Activated T-helper 1 cell treated with anti-CD3 and anti-CD28 coated beads, Interleukin-2, amount 50 U/mL, for 16 hours (primary cell): ENCODE measurements at regions not wholly inside any gene's neighbourhood (a gene's known extent, or its start where the extent isn't known, plus 50 kb on each side); places are given as distances from the start of the nearest gene placed in this dataset.
"Not testable (repeated sequence)": the region's sequence is repeated elsewhere in the genome, so short reads cannot be mapped to it uniquely, and the experiment has no call there.

Source experiments
- DNase-seq, 2 donors: peaks; one replicate each; pipeline ENCODE4 v3.0.0-alpha.2; 2020; ENCODE audit warnings: low read depth in 1 of 2, low spot score in 1 of 2

DNA sequence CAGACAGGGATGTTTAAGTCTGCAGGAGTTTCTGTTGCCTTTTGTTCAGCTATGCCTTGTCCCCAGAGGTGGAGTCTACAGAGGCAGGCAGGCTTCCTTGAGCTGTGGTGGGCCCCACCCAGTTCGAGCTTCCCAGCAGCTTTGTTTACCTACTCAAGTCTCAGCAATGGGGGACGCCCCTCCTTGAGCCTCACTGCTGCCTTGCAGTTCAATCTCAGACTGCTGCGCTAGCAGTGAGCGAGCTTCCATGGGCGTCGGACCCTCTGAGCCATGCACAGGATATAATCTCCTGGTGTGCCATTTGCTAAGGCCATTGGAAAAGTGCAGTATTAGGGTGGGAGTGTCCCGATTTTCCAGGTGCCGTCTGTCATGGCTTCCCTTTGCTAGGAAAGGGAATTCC lies 760.3 kb downstream of the SLC4A3 start:
- DNase-seq, result not testable (repeated sequence)

DNA sequence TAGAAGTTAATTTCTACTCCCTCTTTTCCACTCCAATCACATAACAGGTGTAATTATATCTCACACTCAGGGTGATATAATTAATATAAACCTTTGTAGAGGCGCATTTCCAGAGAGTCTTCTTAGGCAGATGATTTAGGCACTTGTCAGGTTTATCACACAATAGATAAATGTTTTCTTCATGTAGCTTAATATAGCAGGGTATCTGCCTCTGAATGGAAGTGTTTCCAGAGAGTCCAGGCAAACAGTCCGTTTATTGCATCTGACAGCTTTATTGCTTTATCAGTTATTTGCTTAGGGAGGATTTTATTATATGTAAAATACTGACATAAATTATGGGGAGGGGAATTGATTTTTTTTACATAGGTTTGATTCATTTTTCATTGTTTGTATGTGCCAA lies 766.3 kb downstream of the SLC4A3 start:
- no peak for DNase-seq

DNA sequence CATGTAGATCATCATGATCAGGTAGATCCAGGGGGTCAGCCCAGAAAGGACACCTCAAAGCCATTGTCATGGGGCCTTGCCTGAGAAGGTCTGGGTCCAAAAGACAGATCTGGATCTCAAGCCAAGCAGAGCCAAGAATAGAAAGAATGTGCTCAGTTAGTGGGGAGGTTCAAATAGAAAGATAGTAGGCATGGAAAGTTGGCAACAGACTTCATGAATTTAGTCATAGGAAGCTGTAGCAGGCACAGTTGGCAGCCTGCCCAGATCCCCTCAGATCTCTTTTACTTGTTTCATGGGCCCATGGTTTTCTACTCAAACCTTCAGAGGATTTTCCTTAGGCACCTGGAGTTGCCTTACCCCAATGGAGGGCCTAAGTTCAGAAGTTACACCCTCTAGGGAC lies 767.0 kb downstream of the SLC4A3 start:
- DNase-seq, result no peak

DNA sequence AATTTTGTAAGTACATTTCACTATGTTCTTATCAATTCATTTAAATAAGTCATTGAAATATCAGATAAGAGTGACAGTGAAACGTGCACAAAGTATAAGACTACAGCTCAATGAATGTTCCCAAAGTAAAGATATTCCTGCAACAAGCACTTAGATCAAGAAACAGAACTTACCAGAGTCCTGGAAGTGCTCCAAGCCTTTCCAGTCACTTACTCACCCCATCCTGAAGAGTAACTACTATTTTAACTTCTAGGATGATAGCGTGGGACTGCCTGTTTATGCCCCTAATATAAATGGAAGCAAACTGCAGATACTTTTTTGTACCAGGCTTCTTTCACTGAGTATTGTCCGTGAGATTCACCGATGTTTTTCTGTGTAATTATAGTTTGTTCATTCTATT lies 768.9 kb downstream of the SLC4A3 start:
- DNase-seq, result no peak

DNA sequence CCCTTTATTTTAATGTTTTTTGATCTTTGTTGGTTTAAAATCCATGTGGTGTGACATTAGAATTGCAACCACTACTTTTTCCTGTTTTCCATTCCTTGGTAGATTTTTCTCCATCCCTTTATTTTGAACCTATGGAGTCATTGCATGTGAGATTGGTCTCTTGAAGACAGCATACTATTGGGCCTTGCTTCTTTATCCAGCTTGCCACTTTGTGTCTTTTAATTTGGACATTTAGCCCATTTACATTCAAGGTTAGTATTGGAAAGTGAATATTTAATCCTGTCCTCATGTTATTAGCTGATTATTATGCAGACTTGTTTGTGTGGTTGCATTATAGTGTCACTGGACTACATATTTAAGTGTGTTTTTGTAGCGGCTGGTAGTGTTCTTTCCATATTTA lies 782.9 kb downstream of the SLC4A3 start:
- no peak for DNase-seq

DNA sequence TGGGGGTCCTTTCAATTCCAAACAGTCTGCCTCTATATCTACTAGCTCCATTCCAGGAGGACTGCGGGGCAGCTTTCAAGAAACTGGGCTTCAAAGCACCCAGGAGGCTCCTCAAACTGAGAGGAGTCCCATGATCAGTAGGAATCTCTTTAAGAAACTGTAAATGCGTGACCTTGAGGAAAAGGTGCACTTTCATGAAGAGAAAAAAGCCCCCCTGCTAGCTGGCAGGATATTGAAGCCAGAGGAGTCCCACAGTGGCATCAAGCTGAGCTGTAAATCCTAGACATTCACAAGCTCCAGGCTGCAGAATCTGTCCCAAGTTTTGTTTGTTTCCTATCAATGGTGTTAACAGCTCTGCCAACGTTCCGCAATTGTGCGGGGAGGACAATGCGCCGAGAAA lies 790.1 kb downstream of the SLC4A3 start:
- DNase-seq, result no peak

DNA sequence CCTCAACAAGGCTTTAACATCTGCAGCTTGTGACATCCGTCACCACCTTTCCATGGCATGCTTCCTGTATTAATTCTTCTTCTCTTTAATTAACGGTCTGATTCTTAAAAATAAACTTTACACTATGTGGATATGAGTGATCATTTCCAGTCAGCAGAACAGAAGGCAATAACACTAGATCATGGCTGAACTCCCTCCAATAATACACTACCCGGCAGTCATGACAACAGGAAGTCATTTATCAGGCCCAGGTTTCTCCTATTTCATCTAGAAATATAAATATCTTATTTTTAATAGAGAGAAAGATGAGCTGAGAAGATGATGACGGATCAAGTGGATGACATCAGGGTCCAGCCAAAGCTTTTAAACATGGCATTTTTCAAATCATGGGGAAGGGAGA lies 792.2 kb downstream of the SLC4A3 start:
- no peak for DNase-seq

DNA sequence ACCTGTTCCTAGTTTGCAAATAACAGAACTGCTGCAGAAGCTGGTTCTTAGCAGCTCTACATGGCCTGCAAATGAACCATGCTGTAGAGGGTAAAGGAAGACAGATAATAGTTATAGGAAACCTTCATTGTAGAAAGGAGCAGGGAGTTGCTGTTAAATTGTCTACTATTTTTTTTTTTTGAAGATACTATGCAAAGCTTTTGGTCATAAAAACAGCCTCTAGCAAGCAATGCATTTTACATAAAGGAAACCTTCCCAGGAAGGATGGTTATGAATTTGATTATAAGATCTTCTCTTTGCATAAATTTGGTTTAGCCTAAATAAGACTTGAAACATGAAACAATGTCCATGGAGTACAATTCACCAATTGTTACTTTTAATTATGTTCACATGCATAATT lies 793.4 kb downstream of the SLC4A3 start:
- DNase-seq, result no peak

DNA sequence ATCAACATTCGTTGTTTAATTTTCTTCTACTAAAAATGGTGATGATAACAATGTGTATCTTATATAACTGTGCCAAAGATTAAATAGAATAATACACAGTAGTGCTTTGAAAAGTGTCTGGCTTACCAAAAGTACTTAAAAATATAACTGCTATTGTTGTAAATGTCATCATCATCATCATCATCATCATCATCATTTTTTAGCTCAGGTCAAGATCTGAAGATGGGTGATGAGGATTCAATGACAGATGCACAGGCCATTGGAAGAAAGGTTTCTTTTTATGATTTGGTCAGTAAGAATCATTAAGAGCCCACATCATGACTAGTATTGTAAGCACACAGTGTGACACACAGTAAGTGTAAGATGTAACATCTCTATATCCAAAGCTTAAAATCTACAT lies 795.2 kb downstream of the SLC4A3 start:
- DNase-seq, result no peak

DNA sequence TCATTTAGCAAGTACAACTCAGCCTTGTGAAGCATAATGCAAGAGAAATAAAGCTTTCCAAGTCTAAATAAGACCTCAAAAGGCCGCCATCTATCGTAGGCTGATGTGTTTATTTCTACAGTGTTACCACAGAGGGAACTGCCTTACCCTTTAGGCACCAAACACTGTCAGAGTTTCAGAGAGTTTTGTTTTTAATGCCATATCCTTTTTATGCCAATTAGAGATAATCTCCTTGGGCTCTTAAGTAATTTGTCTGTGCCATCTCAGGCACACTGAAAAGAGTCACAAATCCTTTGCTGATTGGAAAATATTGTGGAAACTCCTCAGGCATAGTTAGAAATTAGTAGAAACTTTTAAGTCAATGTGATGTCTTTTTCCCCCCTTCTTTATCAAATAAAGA lies 797.1 kb downstream of the SLC4A3 start:
- DNase-seq, result no peak

DNA sequence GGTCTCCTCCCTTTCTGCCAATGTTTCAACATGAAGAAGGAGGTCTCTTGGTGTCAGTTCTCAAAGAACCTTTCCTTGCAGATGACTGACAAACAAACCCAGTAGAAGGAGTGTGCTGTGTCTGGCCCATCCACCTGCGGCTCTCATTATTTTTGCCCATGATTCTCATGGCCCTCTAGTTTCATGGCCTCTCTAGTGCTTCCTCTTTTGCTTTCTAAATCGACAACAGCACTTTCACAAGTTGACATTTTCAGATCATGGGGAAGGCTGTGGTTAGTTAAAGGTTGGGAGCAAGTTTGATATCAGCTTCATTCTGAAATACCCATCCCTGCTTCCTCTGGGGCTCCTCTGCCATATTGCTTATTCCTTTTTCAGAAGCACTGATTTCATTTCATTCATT lies 805.2 kb downstream of the SLC4A3 start:
- no peak for DNase-seq

DNA sequence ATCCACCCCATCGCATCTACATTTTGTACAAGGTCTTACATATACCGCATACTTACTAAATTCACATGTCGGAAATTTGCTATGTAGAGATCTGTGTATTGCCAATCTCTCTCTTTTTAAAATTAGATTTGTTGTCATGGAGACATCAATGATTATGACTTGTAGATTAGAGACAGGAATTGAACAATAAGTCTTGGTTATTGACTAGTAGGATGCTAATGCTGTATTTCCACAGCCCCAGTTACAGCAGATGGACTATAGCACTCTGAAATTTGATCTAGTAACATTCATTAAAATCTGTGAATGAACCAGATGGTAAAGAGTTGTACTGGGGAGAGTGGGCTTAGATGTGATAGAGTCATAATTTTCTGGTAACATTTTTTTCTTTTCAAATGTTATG lies 805.7 kb downstream of the SLC4A3 start:
- no peak for DNase-seq

DNA sequence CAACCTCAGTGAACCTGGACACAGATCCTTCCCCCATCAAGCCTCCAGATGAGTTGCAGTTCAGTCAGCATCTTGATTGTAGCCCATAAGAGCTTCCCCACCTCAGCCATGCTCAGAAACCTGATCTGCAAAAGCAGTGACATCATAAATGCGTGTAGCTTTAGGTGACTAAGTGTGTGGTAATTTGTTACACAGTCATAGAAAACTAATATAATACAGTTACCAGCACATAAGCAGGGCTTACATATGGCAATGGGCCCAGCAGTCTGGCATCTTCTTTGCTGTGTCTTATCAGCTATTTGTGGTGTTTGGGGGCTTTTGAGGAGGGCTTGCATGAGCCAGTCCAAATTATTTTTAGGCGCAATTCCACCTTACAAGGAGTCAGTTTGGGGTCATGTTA lies 807.0 kb downstream of the SLC4A3 start:
- no peak for DNase-seq

DNA sequence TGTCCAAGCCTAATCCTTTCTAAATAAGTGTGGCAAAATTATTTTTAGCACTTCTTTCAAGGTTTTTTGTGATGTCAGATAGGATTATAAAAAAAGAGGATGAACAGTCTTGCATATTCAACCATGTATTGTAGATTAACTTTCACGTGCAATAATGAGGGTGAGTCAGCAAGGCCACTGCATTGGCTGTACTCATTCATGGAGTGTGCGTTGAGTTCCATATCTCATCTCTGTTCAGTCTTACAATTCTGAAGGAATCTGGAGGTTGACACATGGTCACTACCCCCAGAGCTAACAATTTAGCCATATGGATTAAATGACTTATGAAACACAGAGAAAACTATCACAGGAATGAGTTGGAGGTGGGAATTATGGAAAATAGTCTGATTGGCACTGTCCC lies 810.5 kb downstream of the SLC4A3 start:
- DNase-seq, result no peak

DNA sequence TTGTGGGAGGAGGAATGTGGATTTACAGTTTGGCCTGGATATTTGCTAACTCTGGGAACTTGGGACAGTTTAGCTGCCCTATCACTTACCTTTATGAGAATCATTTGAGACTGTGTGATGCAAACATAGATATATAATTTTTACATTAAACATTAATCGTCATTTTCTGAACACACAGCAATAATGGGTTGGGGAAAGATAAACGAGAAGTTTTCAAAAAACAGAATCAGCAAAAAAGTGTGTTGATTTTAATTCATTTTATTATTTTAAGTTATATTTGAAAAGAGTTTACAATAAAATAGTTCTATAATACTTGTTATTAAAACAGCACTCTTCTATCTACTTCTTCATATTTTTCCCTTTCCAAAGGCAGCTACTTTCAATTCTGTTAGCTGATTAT lies 813.3 kb downstream of the SLC4A3 start:
- no peak for DNase-seq

DNA sequence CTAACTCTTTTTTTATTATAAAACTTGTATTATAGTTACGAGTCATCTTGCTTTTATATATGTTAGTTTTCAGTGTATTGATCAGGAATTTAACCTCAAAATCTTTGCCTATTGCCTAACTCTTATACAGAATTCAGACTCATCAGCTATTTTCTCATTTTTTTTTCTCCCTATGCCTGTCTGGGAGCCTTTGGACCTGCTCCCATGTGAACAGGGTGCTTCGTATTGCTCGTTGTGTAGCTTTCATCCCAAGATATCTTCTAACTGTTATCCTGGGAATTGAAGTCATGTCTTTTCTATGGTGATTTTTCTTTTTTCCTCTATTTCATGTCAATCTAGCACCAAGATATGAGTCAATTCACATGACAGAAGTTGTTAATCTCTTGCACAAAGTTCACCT lies 814.0 kb downstream of the SLC4A3 start:
- no peak for DNase-seq

DNA sequence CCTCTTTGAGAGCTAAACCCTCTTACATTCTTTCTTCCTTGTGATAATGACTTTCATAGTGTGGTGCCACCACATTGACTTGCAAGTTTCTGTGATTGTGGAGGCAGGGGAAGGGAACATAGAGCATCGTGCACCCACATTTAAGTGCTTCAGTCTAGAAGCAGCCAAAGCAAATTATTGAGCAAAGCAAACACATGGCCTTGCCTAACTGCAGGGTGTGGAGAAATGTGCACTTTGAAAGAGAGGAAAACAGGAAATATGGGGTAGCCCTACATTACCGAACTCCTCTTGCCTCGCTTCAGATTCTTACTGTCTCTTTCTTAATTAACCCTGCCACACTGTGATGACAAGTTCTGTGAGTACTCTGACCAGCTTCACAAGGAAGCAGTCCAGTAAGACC lies 814.6 kb downstream of the SLC4A3 start:
- no peak for DNase-seq

DNA sequence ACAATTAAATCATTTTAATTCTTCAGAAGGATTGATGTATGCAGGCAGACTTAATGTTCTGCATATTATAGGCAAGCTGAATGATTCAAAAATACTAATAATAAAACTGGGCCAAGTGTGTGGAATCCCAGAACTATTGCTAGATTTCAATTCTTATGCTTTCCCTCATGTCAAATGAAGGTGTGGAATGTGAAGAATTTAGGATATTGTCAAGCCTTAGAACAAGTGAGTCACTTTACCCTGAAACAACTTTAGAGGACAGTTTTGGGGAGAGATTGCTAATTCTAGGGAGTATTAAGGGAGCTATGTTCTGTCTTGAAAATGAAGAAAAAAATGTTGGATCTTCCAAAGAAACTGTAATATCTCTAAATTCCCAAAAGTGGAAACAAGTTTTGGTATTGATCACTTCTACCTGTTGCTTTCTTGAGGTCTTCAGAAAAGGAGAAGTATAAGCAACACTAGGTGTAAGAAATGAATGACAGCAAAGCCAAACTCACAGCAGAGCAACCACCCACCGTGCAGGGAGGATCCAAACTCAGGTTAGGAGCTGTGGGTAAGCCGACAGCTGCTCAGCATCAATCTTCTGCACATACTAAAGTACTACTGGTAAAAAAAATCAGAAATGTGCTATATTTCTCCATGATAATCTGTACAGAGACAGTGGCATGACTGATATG lies 818.1 kb downstream of the SLC4A3 start:
- no peak for DNase-seq

DNA sequence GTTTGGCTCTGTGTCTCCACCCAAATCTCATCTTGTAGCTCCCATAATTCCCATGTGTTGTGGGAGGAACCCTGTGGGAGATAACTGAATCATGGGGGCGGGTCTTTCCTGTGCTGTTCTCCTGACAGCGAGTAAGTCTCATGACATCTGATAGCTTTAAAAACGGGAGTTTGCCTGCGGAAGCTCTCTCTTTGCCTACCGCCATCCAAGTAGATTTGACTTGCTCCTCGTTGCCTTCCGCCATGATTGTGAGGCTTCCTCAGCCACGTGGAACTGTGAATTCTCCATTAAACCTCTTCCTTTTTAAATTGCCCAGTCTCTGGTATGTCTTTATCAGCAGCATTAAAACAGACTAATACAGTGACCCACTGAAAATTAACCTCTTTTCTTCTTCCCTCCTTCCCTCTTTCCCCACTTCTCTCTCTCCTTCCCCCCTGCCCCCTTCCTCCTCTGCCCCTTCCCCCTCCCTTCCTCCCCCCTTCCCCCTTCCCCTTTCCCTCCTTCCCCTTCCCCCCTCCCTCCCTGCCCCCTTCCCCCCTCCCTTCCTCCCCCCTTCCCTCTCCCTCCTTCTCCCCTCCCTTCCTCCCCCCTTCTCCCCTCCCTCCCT lies 818.8 kb downstream of the SLC4A3 start:
- DNase-seq, result no peak

DNA sequence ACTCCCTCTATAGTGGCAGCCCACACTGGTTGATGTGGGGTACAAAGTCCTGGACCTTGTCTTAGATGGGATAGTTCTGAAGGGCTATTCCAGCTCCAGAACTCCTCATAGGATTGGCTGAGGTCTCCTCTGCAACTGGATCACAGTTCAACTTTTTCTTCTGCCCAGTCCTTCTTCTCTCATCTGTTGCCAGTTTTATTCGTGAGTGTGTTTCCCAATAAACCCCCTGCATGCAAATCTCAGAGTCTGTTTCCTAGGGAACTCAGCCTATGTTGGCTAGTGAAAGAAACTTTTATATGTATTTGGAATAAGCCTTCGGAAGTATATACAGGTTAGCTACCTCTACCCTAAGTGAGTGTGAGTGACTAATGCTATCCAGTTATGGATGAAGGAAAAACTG lies 823.4 kb downstream of the SLC4A3 start:
- no peak for DNase-seq

DNA sequence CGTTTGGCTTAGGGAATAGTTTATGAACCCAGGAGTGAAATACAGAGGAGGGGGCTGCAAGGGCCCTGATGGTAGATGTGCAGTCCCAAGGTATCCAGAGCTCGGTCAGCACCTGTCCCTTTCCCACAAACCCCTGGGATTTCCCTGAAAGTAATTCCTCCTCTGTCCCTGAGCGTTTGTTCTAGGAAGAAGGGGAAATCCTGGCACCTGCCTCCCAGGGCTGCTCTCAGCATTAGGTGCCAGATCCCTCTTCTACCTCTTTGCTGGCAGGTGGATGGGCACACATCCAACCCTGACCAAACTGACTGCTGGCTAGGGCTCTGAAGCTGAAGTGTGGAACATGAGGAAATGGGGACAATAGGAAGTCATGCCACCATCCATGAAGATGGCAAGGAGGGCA lies 824.0 kb downstream of the SLC4A3 start:
- DNase-seq, result no peak

DNA sequence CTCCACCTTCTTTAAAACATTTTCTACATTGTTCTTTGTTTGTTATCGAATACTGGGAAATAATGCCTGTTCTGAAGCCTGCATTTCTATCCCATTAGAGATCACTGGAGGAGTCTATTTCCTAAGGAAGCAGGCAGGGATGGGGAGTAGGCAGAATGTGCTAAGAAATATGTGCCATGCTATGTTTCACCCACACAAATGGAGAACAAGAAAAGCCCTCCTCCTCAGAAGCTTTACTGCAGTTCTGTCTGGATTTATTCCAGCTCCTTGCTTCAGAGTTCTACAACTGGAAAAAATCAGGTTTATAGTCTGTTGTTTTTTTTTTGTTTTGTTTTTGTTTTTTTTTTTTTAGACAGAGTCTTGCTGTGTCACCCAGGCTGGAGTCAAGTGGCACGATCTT lies 825.1 kb downstream of the SLC4A3 start:
- DNase-seq, result no peak

DNA sequence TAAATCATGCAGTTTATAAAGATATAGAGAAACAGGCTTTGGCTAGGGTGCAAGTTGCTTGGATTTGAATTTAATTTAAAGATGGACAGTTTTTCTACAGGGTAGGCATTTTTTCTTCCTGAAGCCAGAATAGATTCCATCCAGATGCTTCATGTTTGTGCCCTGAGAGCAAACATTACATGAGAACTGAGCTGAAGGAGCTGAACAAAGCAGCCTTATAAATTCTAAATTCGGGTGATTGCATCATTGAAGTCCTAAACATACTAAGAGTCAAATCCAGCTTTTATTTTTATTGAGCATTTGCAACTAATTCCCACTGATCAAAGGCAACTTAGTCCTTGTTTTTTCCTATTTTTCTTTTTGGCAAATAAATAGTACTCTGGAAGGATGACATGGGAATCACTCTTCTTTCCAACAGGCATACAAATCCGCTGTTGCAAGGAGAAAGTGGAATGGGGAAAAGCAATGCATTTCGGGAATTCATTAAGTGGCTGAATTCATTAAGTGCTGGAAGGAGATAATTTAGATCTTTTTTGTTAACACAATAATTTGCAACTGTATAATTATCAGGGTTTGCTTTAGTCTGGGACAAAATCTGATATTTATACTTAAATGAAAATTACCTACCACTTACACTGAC lies 828.0 kb downstream of the SLC4A3 start:
- DNase-seq, result no peak
